KMS-11 (cell line): ENCODE measurements at regions not wholly inside any gene's neighbourhood (a gene's known extent, or its start where the extent isn't known, plus 50 kb on each side); places are given as distances from the start of the nearest gene placed in this dataset.
"Not testable (repeated sequence)": the region's sequence is repeated elsewhere in the genome, so short reads cannot be mapped to it uniquely, and the experiment has no call there.

Source experiments
- H2AFZ ChIP-seq: fragments of 200-600 bp; sonication (generic); 2 replicates; pipeline ENCODE4 v1.6.1; 2016; ENCODE audit warnings: antibody characterized with exemption, mixed run types, low read depth
- H3K27ac ChIP-seq: fragments of 200-600 bp; sonication (generic); 2 replicates; pipeline ENCODE4 v1.6.1; 2016; ENCODE audit warnings: mild to moderate bottlenecking, mixed run types
- H3K27me3 ChIP-seq: fragments of 200-600 bp; sonication (generic); 2 replicates; pipeline ENCODE4 v1.6.1; 2017; ENCODE audit warnings: mild to moderate bottlenecking, low read depth, mixed run types, moderate library complexity; ENCODE audit not compliant: insufficient read depth
- H3K36me3 ChIP-seq: fragments of 200-600 bp; sonication (generic); 2 replicates; pipeline ENCODE4 v1.6.1; 2017; ENCODE audit warnings: mild to moderate bottlenecking, mixed run types; ENCODE audit not compliant: insufficient read depth
- H3K4me1 ChIP-seq: fragments of 200-600 bp; sonication (generic); 2 replicates; pipeline ENCODE4 v1.6.1; 2016; ENCODE audit warnings: mild to moderate bottlenecking, low read depth, mixed run types; ENCODE audit not compliant: poor library complexity, severe bottlenecking
- H3K4me2 ChIP-seq: fragments of 200-600 bp; sonication (generic); 2 replicates; pipeline ENCODE4 v1.7.0; 2016; ENCODE audit warnings: mild to moderate bottlenecking, mixed run types
- H3K4me3 ChIP-seq: fragments of 200-600 bp; sonication (generic); IDR thresholded peaks from 2 replicates; pipeline ENCODE4 v1.6.1; 2017; ENCODE audit warnings: low read depth, low read length, mixed read lengths; ENCODE audit not compliant: insufficient read depth
- H3K79me2 ChIP-seq: fragments of 200-600 bp; sonication (generic); 2 replicates; pipeline ENCODE4 v1.6.1; 2016; ENCODE audit warnings: low read depth, mixed run types; ENCODE audit not compliant: insufficient read depth
- H3K9ac ChIP-seq: fragments of 200-600 bp; sonication (generic); 2 replicates; pipeline ENCODE4 v1.6.1; 2016; ENCODE audit warnings: mild to moderate bottlenecking, mixed run types
- H4K20me1 ChIP-seq: fragments of 200-600 bp; sonication (generic); 2 replicates; pipeline ENCODE4 v1.6.1; 2016; ENCODE audit warnings: mild to moderate bottlenecking, mixed run types; ENCODE audit not compliant: insufficient read depth
- TF ChIP-seq, protein P1 (sequence below): fragments of 200-600 bp; sonication (generic); conservative IDR thresholded peaks from 2 replicates; pipeline ENCODE4 v1.6.1; 2017; ENCODE audit warnings: low read depth, mild to moderate bottlenecking, antibody characterized with exemption, low read length, moderate library complexity, mixed read lengths

DNA sequence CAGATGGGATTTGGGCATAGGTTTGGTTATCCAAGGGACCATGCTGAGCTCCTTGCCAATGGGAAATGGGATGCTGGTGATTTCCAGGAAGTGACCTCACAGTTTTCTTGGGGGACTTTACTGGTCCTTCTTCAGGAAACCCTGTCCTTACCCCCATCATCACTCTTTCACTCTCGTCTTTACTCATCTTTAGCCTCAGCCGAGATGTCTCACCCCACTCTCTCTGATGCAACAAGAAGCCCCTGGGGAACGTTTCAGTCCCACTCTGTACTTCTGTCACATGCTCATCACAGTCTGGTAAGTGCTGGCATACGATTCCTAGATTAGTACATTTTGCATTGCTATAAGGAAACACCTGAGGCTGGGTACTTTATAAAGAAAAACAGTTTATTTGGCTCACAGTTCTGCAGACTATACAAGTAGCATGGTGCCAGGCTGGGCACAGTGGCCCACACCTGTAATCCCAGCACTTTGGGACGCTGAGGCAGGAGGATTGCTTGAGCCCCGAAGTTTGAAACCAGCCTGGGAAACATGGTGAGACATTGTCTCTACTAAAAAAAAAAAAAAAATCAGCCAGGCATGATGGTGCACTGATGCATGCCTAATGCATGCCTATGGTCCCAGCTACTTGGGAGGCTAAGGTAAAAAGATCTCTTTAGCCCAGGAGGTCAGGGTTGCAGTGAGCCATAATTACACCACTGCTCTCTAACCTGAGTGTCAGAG is 63.5 kb upstream of the VKORC1L1 start:
- TF ChIP-seq, protein P1, sequence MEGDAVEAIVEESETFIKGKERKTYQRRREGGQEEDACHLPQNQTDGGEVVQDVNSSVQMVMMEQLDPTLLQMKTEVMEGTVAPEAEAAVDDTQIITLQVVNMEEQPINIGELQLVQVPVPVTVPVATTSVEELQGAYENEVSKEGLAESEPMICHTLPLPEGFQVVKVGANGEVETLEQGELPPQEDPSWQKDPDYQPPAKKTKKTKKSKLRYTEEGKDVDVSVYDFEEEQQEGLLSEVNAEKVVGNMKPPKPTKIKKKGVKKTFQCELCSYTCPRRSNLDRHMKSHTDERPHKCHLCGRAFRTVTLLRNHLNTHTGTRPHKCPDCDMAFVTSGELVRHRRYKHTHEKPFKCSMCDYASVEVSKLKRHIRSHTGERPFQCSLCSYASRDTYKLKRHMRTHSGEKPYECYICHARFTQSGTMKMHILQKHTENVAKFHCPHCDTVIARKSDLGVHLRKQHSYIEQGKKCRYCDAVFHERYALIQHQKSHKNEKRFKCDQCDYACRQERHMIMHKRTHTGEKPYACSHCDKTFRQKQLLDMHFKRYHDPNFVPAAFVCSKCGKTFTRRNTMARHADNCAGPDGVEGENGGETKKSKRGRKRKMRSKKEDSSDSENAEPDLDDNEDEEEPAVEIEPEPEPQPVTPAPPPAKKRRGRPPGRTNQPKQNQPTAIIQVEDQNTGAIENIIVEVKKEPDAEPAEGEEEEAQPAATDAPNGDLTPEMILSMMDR: no peak
- Histone ChIP-seq H3K9ac (no peak overlapping the region), H2AFZ (no peak overlapping the region), H3K27ac (no peak overlapping the region), H3K4me2 (no peak overlapping the region), H3K36me3 (no peaks in the 10 kb centered on the region), H3K4me3 (no peak overlapping the region), H3K4me1 (no peaks in the 10 kb centered on the region), H4K20me1 (no peaks in the 10 kb centered on the region), H3K79me2 (no peaks in the 10 kb centered on the region), H3K27me3 (no peaks in the 10 kb centered on the region)

DNA sequence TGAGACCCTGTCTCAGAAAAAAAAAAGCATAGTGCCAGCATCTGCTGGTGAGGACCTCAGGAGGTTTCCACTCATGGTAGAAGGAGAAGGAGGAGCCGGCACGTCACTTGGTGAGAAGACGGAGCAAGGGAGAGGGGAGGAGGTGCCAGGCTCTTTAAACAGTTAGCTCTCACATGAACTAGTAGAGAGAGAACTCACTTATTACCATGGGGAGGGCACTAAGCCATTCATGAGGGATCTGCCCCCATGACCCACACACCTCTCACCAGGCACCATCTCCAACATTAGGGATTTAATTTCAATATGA is 62.9 kb upstream of the VKORC1L1 start:
- no peaks in the 10 kb centered on the region for H3K36me3 ChIP-seq
- no peak overlapping the region for H3K9ac ChIP-seq
- H2AFZ ChIP-seq: no peak overlapping the region
- no peak overlapping the region for H3K4me2 ChIP-seq
- no peak overlapping the region for H3K27ac ChIP-seq
- no peak overlapping the region for H3K4me3 ChIP-seq
- no peaks in the 10 kb centered on the region for H3K4me1 ChIP-seq
- no peaks in the 10 kb centered on the region for H3K79me2 ChIP-seq
- H4K20me1 ChIP-seq: no peaks in the 10 kb centered on the region
- H3K27me3 ChIP-seq: no peaks in the 10 kb centered on the region
- TF ChIP-seq, protein P1: no peak

DNA sequence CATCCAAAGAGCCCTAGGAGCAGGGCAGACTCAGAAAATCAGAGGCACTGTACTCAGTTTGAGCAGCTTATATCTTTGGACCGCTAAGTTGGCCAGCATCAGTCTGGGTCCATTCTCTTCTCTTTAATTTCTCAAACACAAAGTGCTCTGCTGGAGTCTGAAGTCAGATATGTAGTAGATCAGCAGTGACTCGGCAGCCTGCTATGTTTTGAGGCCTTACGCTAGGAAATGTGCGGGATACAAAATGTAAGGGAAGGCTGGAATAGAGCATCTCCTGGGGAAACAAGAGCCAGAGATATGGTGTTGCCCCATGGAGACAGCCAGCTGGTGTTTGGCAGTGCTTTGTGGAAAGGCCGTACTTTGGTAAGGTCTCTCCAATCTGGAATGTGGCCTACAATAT is 60.6 kb upstream of the VKORC1L1 start:
- no peak overlapping the region for H3K4me2 ChIP-seq
- H3K9ac ChIP-seq: no peak overlapping the region
- H3K4me1 ChIP-seq: no peaks in the 10 kb centered on the region
- no peak overlapping the region for H3K27ac ChIP-seq
- TF ChIP-seq, protein P1: no peak
- no peaks in the 10 kb centered on the region for H3K36me3 ChIP-seq
- H2AFZ ChIP-seq: no peak overlapping the region
- no peaks in the 10 kb centered on the region for H3K79me2 ChIP-seq
- H3K4me3 ChIP-seq: no peak overlapping the region
- H4K20me1 ChIP-seq: no peaks in the 10 kb centered on the region
- no peaks in the 10 kb centered on the region for H3K27me3 ChIP-seq

DNA sequence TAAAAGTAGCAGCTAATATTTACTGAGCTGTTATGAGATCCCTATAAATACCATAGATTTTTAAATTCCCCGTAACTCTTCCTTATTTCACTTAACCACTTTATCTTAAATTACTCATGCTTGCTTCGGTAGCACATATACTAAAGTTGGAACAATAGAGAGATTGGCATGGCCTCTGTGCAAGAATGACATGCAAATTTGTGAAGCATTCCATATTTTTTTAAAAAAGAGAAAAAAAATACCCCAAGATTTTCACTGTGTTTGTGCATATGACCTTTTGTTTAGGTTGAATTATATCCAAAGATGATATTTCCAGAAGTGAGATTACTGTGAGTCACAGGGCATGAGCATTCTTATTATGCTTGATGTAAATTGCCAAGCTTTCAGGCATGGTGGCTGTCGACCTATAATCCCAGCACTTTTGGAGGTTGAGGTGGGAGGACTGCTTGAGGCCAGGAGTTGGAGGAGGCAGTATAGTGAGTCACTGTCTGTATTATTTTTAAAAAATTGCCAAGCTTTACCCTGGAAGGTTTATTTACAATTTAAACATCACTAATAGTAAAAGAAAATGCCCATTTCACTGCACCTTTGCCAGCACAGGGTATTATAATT is 58.2 kb upstream of the VKORC1L1 start:
- not testable (repeated sequence) for H3K79me2 ChIP-seq, H2AFZ ChIP-seq, H3K4me1 ChIP-seq, H3K36me3 ChIP-seq, H3K27ac ChIP-seq, H4K20me1 ChIP-seq, H3K9ac ChIP-seq, H3K4me3 ChIP-seq, H3K27me3 ChIP-seq, H3K4me2 ChIP-seq

DNA sequence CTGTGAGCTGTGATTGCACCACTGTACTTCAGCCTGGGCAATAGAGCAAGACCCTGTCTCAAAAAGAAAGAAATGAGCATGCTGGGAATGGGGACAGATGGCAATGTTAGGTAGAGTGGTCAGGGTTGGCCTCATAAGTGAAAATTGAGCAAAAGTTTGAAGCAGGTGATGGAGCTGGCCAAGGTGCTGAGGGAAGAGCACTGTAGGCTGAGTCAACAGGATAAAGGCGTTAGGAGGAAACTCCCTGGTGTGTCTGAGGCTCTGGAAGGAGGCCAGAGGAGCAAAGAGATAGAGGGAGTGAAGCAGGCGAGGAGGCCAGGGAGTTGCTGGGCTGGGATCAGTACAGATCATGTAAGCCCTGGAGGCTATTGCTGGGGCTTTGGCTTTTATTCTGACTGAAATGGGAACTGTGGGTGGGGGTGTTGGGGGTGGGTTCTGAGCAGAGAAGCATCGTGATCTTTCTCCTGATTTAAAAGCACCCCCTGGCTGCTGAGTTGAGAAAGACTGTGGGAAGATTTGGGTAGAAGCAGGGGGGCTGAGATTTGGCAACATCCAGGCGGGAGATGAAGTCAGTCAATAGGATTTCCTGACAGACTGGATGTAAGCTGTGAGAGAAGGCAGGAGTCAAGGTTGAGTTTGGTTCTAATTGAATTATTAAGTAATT is 52.5 kb upstream of the VKORC1L1 start:
- Histone ChIP-seq H3K79me2 (no peaks in the 10 kb centered on the region), H3K27me3 (no peaks in the 10 kb centered on the region), H3K36me3 (no peaks in the 10 kb centered on the region), H3K4me3 (no peak overlapping the region), H3K9ac (no peak overlapping the region), H3K27ac (no peak overlapping the region), H3K4me2 (no peak overlapping the region), H4K20me1 (no peaks in the 10 kb centered on the region), H2AFZ (no peak overlapping the region), H3K4me1 (no peaks in the 10 kb centered on the region)
- TF ChIP-seq, protein P1: no peak
